SK-N-SH (cell line): ENCODE measurements at regions not wholly inside any gene's neighbourhood (a gene's known extent, or its start where the extent isn't known, plus 50 kb on each side); places are given as distances from the start of the nearest gene placed in this dataset.

Experiments
- CTCF ChIA-PET: fragments of 300-600, 350-600 bp; formaldehyde crosslinking; extraction: SDS; loops from one replicate; lab custom pipeline; 2021; lab: Yijun Ruan, JAX
- POLR2A ChIA-PET: fragments of 350-600 bp; sonication (Branson Sonifier 250); formaldehyde crosslinking; extraction: SDS; loops from one replicate; lab custom pipeline; 2020; ENCODE audit warnings: antibody characterized with exemption, inconsistent platforms; lab: Yijun Ruan, JAX
- DNase-seq: peaks from one replicate; pipeline ENCODE4 v3.0.0; 2012
- H2AFZ ChIP-seq: fragments of 200-600 bp; sonication (generic); 2 replicates; pipeline ENCODE4 v1.8.1; 2016; ENCODE audit warnings: antibody characterized with exemption, mild to moderate bottlenecking, low read depth
- H3F3A ChIP-seq: fragments of 200-600 bp; sonication (generic); replicated peaks from 2 replicates; pipeline ENCODE3; 2016; ENCODE audit warnings: antibody characterized with exemption, mild to moderate bottlenecking; ENCODE audit not compliant: insufficient read depth
- H3K27ac ChIP-seq, 2 experiments: fragments of 200-500 bp in 1 of 2; fragments of 200-600 bp in 1 of 2; sonication (Bioruptor generic) in 1 of 2; sonication (generic), shearing (Covaris generic) in 1 of 2; 2 replicates each; pipeline versions ENCODE4 v1.5.1 to v1.6.1; 2014 to 2016; ENCODE audit warnings: low read depth in 2 of 2, inconsistent platforms in 1 of 2, low read length in 1 of 2, mild to moderate bottlenecking in 1 of 2, mixed read lengths in 1 of 2
- H3K27me3 ChIP-seq: fragments of 200-600 bp; sonication (generic), shearing (Covaris generic); 2 replicates; pipeline ENCODE4 v1.6.1; 2016; ENCODE audit warnings: mixed run types; ENCODE audit not compliant: insufficient read depth
- H3K36me3 ChIP-seq, 2 experiments: fragments of 200-500 bp in 1 of 2; fragments of 200-600 bp in 1 of 2; sonication (Bioruptor generic) in 1 of 2; sonication (generic) in 1 of 2; replicated peaks in 1 of 2; 2 replicates each; pipeline versions ENCODE3 to v1.5.1; 2014 to 2016; ENCODE audit warnings: low read length in 1 of 2, mild to moderate bottlenecking in 1 of 2; ENCODE audit not compliant: insufficient read depth in 2 of 2, control insufficient read depth in 1 of 2
- H3K4me1 ChIP-seq, 2 experiments: fragments of 200-500 bp in 1 of 2; fragments of 200-600 bp in 1 of 2; sonication (Bioruptor generic) in 1 of 2; sonication (generic), shearing (Covaris generic) in 1 of 2; 2 replicates each; pipeline versions ENCODE4 v1.5.1 to v1.6.1; 2014 to 2016; ENCODE audit warnings: low read depth in 1 of 2, low read length in 1 of 2, mixed run types in 1 of 2; ENCODE audit not compliant: insufficient read depth in 2 of 2, control insufficient read depth in 1 of 2
- H3K4me2 ChIP-seq: fragments of 200-600 bp; sonication (generic), shearing (Covaris generic); 2 replicates; pipeline ENCODE4 v1.6.1; 2017; ENCODE audit warnings: mixed run types
- H3K4me3 ChIP-seq, 2 experiments: fragments of 200-500 bp in 1 of 2; fragments of 200-600 bp in 1 of 2; sonication (Bioruptor generic) in 1 of 2; sonication (generic), shearing (Covaris generic) in 1 of 2; 2 replicates each; pipeline versions ENCODE4 v1.5.1 to v1.8.1; 2014 to 2016; ENCODE audit warnings: low read depth in 2 of 2, inconsistent platforms in 1 of 2, low read length in 1 of 2, mild to moderate bottlenecking in 1 of 2, mixed read lengths in 1 of 2, moderate library complexity in 1 of 2
- H3K79me2 ChIP-seq: fragments of 200-600 bp; sonication (generic); 2 replicates; pipeline ENCODE4 v1.8.1; 2017; ENCODE audit warnings: mild to moderate bottlenecking; ENCODE audit not compliant: insufficient read depth
- H3K9ac ChIP-seq: fragments of 200-600 bp; sonication (generic); 2 replicates; pipeline ENCODE4 v1.6.1; 2017; ENCODE audit warnings: mixed run types
- H3K9me2 ChIP-seq: fragments of 200-600 bp; sonication (generic); 2 replicates; pipeline ENCODE4 v1.6.1; 2017; ENCODE audit warnings: mixed run types
- H3K9me3 ChIP-seq: fragments of 200-600 bp; sonication (generic); 2 replicates; pipeline ENCODE4 v1.6.1; 2017; ENCODE audit warnings: mixed run types, mild to moderate bottlenecking, moderate library complexity
- H4K20me1 ChIP-seq: fragments of 200-600 bp; sonication (generic); 2 replicates; pipeline ENCODE4 v1.6.1; 2017; ENCODE audit warnings: mild to moderate bottlenecking, mixed run types; ENCODE audit not compliant: insufficient read depth
- EZH2phosphoT487 ChIP-seq: fragments of 200-600 bp; sonication (generic); IDR thresholded peaks from 2 replicates; pipeline ENCODE4 v1.6.1; 2017; ENCODE audit warnings: low read depth, mixed run types, mild to moderate bottlenecking, antibody characterized with exemption, moderate library complexity, borderline replicate concordance
- GATA2 ChIP-seq: sonication (generic); formaldehyde crosslinking; IDR thresholded peaks from 2 replicates; pipeline ENCODE4 v1.5.0; 2020; ENCODE audit warnings: mild to moderate bottlenecking, missing genetic modification reagents
- MXI1 ChIP-seq: IDR thresholded peaks from 2 replicates; pipeline ENCODE4 v1.6.1; 2012; ENCODE audit warnings: mild to moderate bottlenecking, low read depth, low read length, improper control_type of control experiment
- NFIC ChIP-seq: IDR thresholded peaks from 2 replicates; pipeline ENCODE4 v1.4.0; 2012; ENCODE audit warnings: borderline replicate concordance
- RCOR1 ChIP-seq: fragments of 150-350 bp; IDR thresholded peaks from 2 replicates; pipeline ENCODE4 v1.6.1; 2017; ENCODE audit warnings: antibody characterized with exemption, low read length
- SIN3A ChIP-seq: IDR thresholded peaks from 2 replicates; pipeline ENCODE4 v1.6.1; 2012; ENCODE audit warnings: low read depth, mild to moderate bottlenecking, low read length, moderate library complexity, borderline replicate concordance
- SMC3 ChIP-seq: IDR thresholded peaks from 2 replicates; pipeline ENCODE4 v1.6.1; 2012; ENCODE audit warnings: low read depth, low read length, improper control_type of control experiment
- TCF12 ChIP-seq: IDR thresholded peaks from 2 replicates; pipeline ENCODE4 v1.4.0; 2012
- WGBS: methylation state at CpG from one replicate; pipeline ENCODE4 v1.1.6; 2017; ENCODE audit warnings: low lambda C conversion rate; 5-methylcytosine and 5-hydroxymethylcytosine counted together
- TF ChIP-seq, protein P1 (sequence below): IDR thresholded peaks from 2 replicates; pipeline ENCODE4 v1.4.0; 2012; ENCODE audit warnings: low read depth
- TF ChIP-seq, protein P2 (sequence below): fragments of 200-600 bp; sonication (generic); IDR thresholded peaks from 2 replicates; pipeline ENCODE4 v1.6.1; 2017; ENCODE audit warnings: antibody characterized with exemption, mild to moderate bottlenecking, moderate library complexity

DNA sequence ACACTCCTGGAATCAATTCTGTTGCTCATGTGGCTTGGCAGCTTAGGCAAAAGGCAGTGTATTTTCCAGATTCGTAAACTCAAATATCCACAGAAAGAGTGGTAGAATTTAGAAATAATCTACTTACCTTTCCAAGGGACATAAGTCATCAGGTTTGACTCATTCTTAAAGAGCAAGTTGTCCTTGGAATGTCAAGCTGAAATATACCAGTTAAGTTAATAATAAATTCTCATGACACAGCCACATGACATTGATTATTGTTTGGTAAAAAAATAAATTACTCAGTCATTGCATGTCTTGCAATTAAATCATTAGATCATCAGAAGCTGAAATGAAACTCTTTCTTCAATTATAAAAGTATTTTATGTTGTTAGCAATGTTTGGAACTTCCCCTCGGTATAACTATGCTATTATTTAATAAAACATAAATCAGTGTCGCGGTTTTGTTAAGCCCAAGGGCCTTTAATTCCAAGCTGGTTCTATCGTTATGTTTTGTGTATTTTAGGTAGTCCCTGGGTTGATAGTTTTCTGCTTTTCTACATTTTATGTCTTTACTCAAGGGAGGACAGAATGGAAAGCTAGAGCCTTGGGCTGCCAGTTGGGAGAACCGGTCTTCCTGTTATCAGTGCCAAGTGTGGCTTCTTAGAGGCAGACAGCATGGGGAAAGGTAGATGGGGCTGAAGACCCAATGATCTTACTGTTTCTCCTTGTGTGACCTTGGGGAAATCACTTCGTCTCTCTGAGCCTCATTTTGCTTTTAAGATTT, 79.3 kb upstream of the PRLR start:
- Histone ChIP-seq H3K4me3 (no peak overlapping the region), H3K4me2 (no peak overlapping the region), H2AFZ (no peak overlapping the region), H4K20me1 (no peaks in the 10 kb centered on the region), H3K9me2 (no peaks in the 10 kb centered on the region), H3K9me3 (no peaks in the 10 kb centered on the region), H3K4me1 (peaks cover 0 to 9% of the 10 kb centered on the region in 2 experiments; a peak in 1 of 4 replicates), H3K36me3 (no peaks in the 10 kb centered on the region), H3K9ac (no peak overlapping the region), H3F3A (no peaks in the 10 kb centered on the region), H3K27ac (no peak overlapping the region), H3K79me2 (no peaks in the 10 kb centered on the region), H3K27me3 (no peaks in the 10 kb centered on the region)
- DNase-seq: no peak
- POLR2A ChIA-PET: no interaction called here
- CTCF ChIA-PET: no interaction called here
- WGBS: 42% methylated on average over 7 of the region's 7 CpGs
- no peak for TF ChIP-seq EZH2phosphoT487
- no peak for TF ChIP-seq GATA2
- TF ChIP-seq SMC3: no peak
- TF ChIP-seq TCF12: peak; percentile 11; the same call in 1 of the 2 replicates

GRCh38 chr5:35308421-35308820, 78.1 kb upstream of the PRLR start:
- TF ChIP-seq, protein P1, sequence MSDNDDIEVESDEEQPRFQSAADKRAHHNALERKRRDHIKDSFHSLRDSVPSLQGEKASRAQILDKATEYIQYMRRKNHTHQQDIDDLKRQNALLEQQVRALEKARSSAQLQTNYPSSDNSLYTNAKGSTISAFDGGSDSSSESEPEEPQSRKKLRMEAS: no peak
- 0 out of 2 replicates have a peak, but pooled peaks have one; percentile 9 for TF ChIP-seq GATA2
- Histone ChIP-seq H3F3A (no peaks in the 10 kb centered on the region), H3K9ac (no peak overlapping the region), H3K27me3 (no peaks in the 10 kb centered on the region), H4K20me1 (no peaks in the 10 kb centered on the region), H3K4me2 (no peak overlapping the region), H3K36me3 (no peaks in the 10 kb centered on the region), H3K9me3 (no peaks in the 10 kb centered on the region), H3K9me2 (no peaks in the 10 kb centered on the region), H2AFZ (no peak overlapping the region), H3K27ac (peak overlapping the region in 1 of 2 experiments; percentile 55; a peak in 1 of 4 replicates), H3K4me1 (peaks cover 0 to 9% of the 10 kb centered on the region in 2 experiments; a peak in 1 of 4 replicates), H3K79me2 (no peaks in the 10 kb centered on the region), H3K4me3 (no peak overlapping the region)
- ChIA-PET POLR2A (no interaction called here), CTCF (no interaction called here)
- DNase-seq: peak; percentile 59
- 13% methylated on average over 2 of the region's 2 CpGs for WGBS

DNA sequence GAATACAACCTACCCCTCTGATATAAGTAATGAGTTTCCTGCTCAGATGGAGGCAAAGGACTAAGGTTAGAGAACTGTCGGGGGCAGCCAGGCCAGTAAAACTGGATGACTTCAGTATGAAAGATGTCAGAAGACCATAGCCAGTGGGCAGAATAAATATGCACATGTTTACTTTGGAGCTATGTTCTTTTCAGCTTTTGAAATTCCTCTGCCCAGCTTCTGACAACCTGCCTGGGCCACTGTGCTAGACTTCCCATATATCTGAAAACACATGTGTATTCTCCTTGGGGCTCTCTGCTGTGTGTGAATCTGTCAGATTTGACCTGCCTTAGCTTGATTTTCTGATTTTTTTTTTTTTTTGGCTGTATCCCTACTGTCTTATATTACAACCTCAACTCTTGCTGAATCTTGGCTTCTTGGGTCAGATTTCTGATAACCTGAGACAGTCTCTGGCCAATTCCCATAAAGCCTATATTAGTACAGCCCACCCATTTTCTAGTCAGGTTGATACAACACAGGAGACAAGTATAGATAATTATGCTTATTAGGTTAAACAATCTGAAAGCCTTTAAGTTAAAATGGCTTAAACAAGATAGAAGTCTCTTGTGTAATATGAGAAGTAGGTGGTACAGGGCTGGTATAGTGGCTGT, 76.6 kb upstream of the PRLR start:
- Histone ChIP-seq H3K36me3 (no peaks in the 10 kb centered on the region), H3K27me3 (no peaks in the 10 kb centered on the region)
- TF ChIP-seq RCOR1 (no peak), NFIC (no peak), MXI1 (no peak), GATA2 (no peak), SIN3A (no peak)
- TF ChIP-seq, protein P2, sequence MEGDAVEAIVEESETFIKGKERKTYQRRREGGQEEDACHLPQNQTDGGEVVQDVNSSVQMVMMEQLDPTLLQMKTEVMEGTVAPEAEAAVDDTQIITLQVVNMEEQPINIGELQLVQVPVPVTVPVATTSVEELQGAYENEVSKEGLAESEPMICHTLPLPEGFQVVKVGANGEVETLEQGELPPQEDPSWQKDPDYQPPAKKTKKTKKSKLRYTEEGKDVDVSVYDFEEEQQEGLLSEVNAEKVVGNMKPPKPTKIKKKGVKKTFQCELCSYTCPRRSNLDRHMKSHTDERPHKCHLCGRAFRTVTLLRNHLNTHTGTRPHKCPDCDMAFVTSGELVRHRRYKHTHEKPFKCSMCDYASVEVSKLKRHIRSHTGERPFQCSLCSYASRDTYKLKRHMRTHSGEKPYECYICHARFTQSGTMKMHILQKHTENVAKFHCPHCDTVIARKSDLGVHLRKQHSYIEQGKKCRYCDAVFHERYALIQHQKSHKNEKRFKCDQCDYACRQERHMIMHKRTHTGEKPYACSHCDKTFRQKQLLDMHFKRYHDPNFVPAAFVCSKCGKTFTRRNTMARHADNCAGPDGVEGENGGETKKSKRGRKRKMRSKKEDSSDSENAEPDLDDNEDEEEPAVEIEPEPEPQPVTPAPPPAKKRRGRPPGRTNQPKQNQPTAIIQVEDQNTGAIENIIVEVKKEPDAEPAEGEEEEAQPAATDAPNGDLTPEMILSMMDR: no peak
- TF ChIP-seq, all 33 proteins: peak for 0
- Histone ChIP-seq H3K9me2 (no peaks in the 10 kb centered on the region), H3K79me2 (no peaks in the 10 kb centered on the region), H3K4me1 (peaks cover 0 to 9% of the 10 kb centered on the region in 2 experiments; a peak in 1 of 4 replicates), H4K20me1 (no peaks in the 10 kb centered on the region), H2AFZ (no peak overlapping the region), H3F3A (no peaks in the 10 kb centered on the region), H3K9me3 (no peaks in the 10 kb centered on the region), H3K27ac (no peak overlapping the region), H3K4me3 (no peak overlapping the region), H3K9ac (no peak overlapping the region), H3K4me2 (no peak overlapping the region)
- ChIA-PET POLR2A (no interaction called here), CTCF (no interaction called here)
- DNase-seq: no peak
- 10% methylated on average over 1 of the region's 1 CpG for WGBS
